GM18502 (cell line): ENCODE measurements at regions not wholly inside any gene's neighbourhood (a gene's known extent, or its start where the extent isn't known, plus 50 kb on each side); places are given as distances from the start of the nearest gene placed in this dataset.
"Not testable (repeated sequence)": the region's sequence is repeated elsewhere in the genome, so short reads cannot be mapped to it uniquely, and the experiment has no call there.

ENCODE experiments used
- ATAC-seq: cut with Tn5 transposase; IDR thresholded peaks from one replicate; pipeline ENCODE4 v1.9.1; 2021; ENCODE audit warnings: mild to moderate bottlenecking; ENCODE audit not compliant: unreplicated experiment, poor library complexity

GRCh38 chr4:74505355-74505978 lies 60.5 kb downstream of the AREG start:
- not testable (repeated sequence) for ATAC-seq

GRCh38 chr4:74509363-74509762 lies 64.4 kb downstream of the AREG start:
- ATAC-seq = not testable (repeated sequence)

DNA sequence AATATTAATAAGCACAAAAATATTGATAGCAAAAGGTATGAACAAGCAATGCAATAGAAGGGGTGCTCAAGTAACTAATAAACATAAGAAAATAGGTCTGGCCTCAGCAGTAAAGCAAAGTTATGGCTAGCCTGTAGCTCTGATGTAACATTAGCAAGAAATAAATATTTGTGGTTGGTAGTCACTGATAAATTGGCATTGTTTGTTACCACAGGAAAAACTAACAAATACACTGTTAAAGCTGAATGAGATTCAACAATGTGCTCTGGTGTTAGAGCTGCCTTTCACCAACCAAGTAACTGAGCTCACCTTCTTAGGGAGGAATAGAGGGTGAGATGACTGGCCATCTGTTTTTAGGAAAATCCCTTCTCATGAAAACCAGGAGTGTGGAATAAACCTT lies 71.4 kb downstream of the AREG start:
- ATAC-seq = no peak

GRCh38 chr4:74517996-74518395 lies 73.1 kb downstream of the AREG start:
- no peak for ATAC-seq

- ATAC-seq = no peak
These were observed 77.5 kb downstream of the AREG start for GRCh38 chr4:74522251-74522991.

- no peak for ATAC-seq
These were observed 78.2 kb downstream of the AREG start for GRCh38 chr4:74523096-74523495.

- ATAC-seq = no peak
These were observed 80.0 kb downstream of the AREG start for GRCh38 chr4:74524985-74525384.

- no peak for ATAC-seq
These were observed 82.1 kb downstream of the AREG start for GRCh38 chr4:74527049-74527448.

- ATAC-seq = no peak
These were observed 83.2 kb downstream of the AREG start for GRCh38 chr4:74528178-74528577.

GRCh38 chr4:74529284-74530041 lies 84.5 kb downstream of the AREG start:
- ATAC-seq = no peak

- peak; percentile 84 for ATAC-seq
These were observed 87.2 kb downstream of the AREG start for GRCh38 chr4:74531963-74532794.

DNA sequence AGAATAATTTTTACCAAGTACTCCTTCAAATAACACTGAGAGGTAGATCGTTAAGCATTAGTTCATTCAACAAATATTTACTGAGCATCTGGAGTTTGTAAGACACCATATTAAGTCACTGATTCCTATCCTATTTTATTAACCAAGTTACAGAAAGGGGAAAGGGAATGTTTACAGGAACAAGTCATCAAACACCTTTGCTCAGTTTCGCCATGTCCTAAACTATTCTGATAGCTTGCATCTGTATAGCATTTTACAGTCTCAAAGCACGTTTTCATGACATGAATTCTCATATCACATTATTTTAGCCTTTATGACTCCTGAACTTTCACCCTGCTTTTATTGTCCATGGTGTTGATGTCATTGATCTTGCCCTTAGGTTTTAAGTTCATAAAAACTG lies 89.2 kb downstream of the AREG start:
- ATAC-seq = no peak

GRCh38 chr4:74534936-74535335 lies 90.0 kb downstream of the AREG start:
- ATAC-seq = no peak

- ATAC-seq = no peak
These were observed 90.6 kb downstream of the AREG start for GRCh38 chr4:74535512-74535911.

DNA sequence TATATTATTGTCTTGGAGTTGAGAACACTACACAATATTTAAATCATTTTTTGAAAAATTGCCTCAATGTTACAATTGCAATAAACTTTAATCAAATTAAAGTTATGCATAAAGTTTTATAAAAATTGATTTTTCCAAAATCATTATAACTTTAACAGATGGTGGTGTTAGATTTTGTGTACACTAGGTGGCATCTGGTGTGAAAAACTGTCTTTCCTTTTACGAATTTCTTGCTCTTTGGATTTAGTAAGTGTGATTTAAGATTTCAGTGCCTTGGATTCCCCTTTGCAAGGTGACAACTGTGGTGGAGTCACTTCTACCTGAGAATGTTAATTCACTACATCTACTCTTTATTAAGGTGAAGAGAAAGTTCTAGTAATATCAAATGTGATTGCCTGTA lies 91.6 kb downstream of the AREG start:
- no peak for ATAC-seq

DNA sequence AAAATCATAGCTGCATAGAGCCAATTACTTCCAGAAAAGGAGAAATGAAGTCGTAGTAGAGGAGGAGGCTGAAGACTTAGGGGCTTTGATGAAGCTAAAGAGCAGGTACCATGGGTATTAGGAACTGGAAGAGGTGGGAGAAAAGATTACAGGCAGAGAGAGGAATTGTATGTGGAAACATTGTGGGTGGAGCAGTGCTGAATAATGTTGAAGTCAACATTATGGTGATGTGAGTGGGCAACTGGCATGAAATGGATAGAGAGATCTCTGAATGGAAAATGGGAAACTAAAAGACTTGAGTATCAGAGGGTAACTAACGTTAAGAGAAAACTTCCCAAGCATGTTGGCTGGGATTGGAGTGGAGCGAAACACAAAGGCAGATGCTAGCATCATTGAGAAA lies 92.5 kb downstream of the AREG start:
- no peak for ATAC-seq

GRCh38 chr4:74539044-74539790 lies 94.3 kb downstream of the AREG start:
- no peak for ATAC-seq

DNA sequence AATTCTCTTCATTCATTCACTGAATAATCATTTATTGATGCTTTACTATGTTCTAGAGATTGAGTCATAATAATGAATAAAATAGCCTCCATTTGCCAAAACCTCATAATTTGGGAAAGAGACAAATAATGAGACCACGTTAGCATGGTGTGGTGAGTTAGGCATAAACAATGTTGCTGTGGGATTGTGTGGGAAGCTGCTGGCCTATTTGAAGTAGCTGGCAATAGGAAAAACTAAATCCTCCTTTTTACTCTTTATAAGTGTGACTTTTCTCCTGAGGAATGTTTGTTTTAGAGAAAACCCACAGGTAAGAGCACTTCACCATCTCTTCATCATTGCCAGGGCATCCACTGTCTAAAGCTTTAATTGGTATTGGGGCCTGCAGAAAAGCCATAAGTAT lies 95.3 kb downstream of the AREG start:
- ATAC-seq = no peak

- ATAC-seq = no peak
These were observed 96.7 kb downstream of the AREG start for GRCh38 chr4:74541667-74542066.

DNA sequence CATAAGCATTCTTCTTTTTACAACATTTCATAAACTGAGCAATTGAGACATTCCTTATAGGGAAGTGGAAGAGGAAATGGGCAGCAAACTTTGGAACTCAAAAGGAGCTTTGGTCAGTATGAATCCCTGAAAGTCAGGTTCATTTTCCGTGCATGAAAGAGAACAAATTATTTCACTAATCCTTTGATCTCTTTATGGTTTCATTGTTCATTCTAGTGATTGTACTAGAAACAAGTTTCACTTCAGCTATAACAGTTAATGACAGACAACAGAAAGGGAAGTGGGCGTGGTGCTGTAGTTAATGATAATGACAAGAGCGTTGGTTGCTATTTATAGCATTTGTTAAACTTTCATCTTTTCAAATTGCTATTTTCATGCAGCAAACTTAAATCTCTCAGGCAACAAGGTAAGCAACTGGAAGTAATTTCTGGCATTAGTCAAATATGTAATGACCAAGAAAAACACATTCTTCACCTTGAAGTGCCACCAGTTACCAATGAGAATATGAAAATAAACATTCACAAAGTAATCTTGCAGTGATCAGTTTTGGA lies 98.4 kb downstream of the AREG start:
- ATAC-seq = peak; percentile 87
